Ovary (tissue), 3 donors: ENCODE measurements at regions not wholly inside any gene's neighbourhood (a gene's known extent, or its start where the extent isn't known, plus 50 kb on each side); places are given as distances from the start of the nearest gene placed in this dataset.

Source experiments
- CTCF ChIP-seq, 3 donors: fragments of 450-650 bp in 2 of 3; fragments of 200-600 bp in 1 of 3; IDR thresholded peaks; one replicate each; pipeline versions ENCODE4 v1.5.1 to v1.8.0; 2016 to 2022; ENCODE audit warnings: antibody characterized with exemption in 3 of 3, mild to moderate bottlenecking in 1 of 3
- POLR2A ChIP-seq: fragments of 450-650 bp; IDR thresholded peaks from one replicate; pipeline ENCODE4 v1.6.1; 2017; ENCODE audit warnings: antibody characterized with exemption, mild to moderate bottlenecking, moderate library complexity
- donor health status: DM: no; HTN: no; CAD: no.

GRCh38 chr6:65771946-65772345 is 64.9 kb upstream of the EYS start:
- TF ChIP-seq CTCF (IDR thresholded peaks at IDR 0.05) = no peak
- TF ChIP-seq POLR2A = no peak
